H1 (cell line): ENCODE measurements at regions not wholly inside any gene's neighbourhood (a gene's known extent, or its start where the extent isn't known, plus 50 kb on each side); places are given as distances from the start of the nearest gene placed in this dataset.

Experiments
- CTCF ChIA-PET: fragments of 300-600 bp; sonication (Branson Sonifier 250); formaldehyde crosslinking; loops from one replicate; lab custom pipeline; 2021; ENCODE audit not compliant: partially characterized antibody; lab: Charles Lee
- POLR2A ChIA-PET: fragments of 300-600 bp; sonication (Branson Sonifier 250); formaldehyde crosslinking; loops from one replicate; lab custom pipeline; 2021; ENCODE audit warnings: inconsistent platforms; ENCODE audit not compliant: partially characterized antibody; lab: Charles Lee
- DNase-seq, 2 experiments: peaks; one replicate each; pipeline versions ENCODE4 v3.0.0 to v3.0.0-alpha.2; 2010 to 2022; ENCODE audit warnings: low spot score in 2 of 2, low read depth in 1 of 2, mixed read lengths in 1 of 2
- FAIRE-seq: peaks from 2 replicates; lab custom pipeline; 2011; peaks lifted over from hg19 to GRCh38; lab: Jason Lieb, UNC
- H2AFZ ChIP-seq: 2 replicates; pipeline ENCODE4 v1.8.1; 2012; ENCODE audit warnings: low read length, inconsistent platforms
- H2AK5ac ChIP-seq: 2 replicates; pipeline ENCODE4 v1.6.1; 2013; ENCODE audit warnings: low read depth, low read length
- H2BK120ac ChIP-seq: replicated peaks from 2 replicates; pipeline ENCODE3; 2013; ENCODE audit warnings: low read depth, low read length, inconsistent platforms
- H2BK12ac ChIP-seq: 2 replicates; pipeline ENCODE4 v1.6.1; 2013; ENCODE audit warnings: low read depth, low read length
- H2BK15ac ChIP-seq: 2 replicates; pipeline ENCODE4 v1.6.1; 2013; ENCODE audit warnings: low read length
- H2BK20ac ChIP-seq: 2 replicates; pipeline ENCODE4 v1.6.1; 2013; ENCODE audit warnings: low read length
- H2BK5ac ChIP-seq: 2 replicates; pipeline ENCODE4 v1.6.1; 2013; ENCODE audit warnings: low read depth, low read length
- H3K14ac ChIP-seq: 2 replicates; pipeline ENCODE4 v1.6.1; 2013; ENCODE audit warnings: inconsistent platforms; ENCODE audit not compliant: insufficient read length
- H3K18ac ChIP-seq: 2 replicates; pipeline ENCODE4 v1.6.1; 2013; ENCODE audit warnings: low read length; ENCODE audit errors: extremely low read depth
- H3K23ac ChIP-seq: 2 replicates; pipeline ENCODE4 v1.6.1; 2013; ENCODE audit warnings: inconsistent platforms; ENCODE audit not compliant: insufficient read length
- H3K23me2 ChIP-seq: 2 replicates; pipeline ENCODE4 v1.6.1; 2013; ENCODE audit warnings: low read depth, low read length
- H3K27ac ChIP-seq: 2 replicates; pipeline ENCODE4 v1.6.1; 2011; ENCODE audit warnings: low read depth, low read length, inconsistent platforms
- H3K27me3 ChIP-seq, 4 experiments: replicated peaks in 1 of 4; 1 replicate in 1 of 4; 2 replicates in 3 of 4; pipeline versions ENCODE4 v1.6.1 to v1.8.1; 2011 to 2013; ENCODE audit warnings: low read length in 3 of 4, mild to moderate bottlenecking in 3 of 4, inconsistent platforms in 2 of 4, mixed read lengths in 2 of 4, moderate library complexity in 1 of 4; ENCODE audit not compliant: control insufficient read depth in 3 of 4, insufficient read depth in 3 of 4; ENCODE audit errors: extremely low read depth in 1 of 4
- H3K36me3 ChIP-seq, 4 experiments: 2 replicates each; pipeline versions ENCODE4 v1.6.1 to v1.8.1; 2011 to 2013; ENCODE audit warnings: mild to moderate bottlenecking in 4 of 4, low read length in 3 of 4, moderate library complexity in 2 of 4, control low read depth in 1 of 4, inconsistent platforms in 1 of 4; ENCODE audit not compliant: insufficient read depth in 4 of 4, control insufficient read depth in 2 of 4
- H3K4ac ChIP-seq: replicated peaks from 2 replicates; pipeline ENCODE3; 2013; ENCODE audit warnings: low read length, low read depth, mixed read lengths, inconsistent platforms; ENCODE audit not compliant: insufficient read length
- H3K4me1 ChIP-seq, 4 experiments: replicated peaks in 1 of 4; 1 replicate in 1 of 4; 2 replicates in 3 of 4; pipeline versions ENCODE4 v1.6.1 to v1.8.1; 2011 to 2013; ENCODE audit warnings: low read length in 3 of 4, inconsistent platforms in 2 of 4, mixed read lengths in 1 of 4; ENCODE audit not compliant: insufficient read depth in 4 of 4, control insufficient read depth in 3 of 4
- H3K4me2 ChIP-seq, 2 experiments: 2 replicates each; pipeline versions ENCODE4 v1.6.1 to v1.8.1; 2011 to 2013; ENCODE audit warnings: low read depth in 2 of 2, low read length in 2 of 2, control low read depth in 1 of 2, inconsistent platforms in 1 of 2, mild to moderate bottlenecking in 1 of 2; ENCODE audit not compliant: insufficient read depth in 1 of 2
- H3K4me3 ChIP-seq, 4 experiments: fragments of 200-600, 300-600 bp in 1 of 4; sonication (generic), shearing (Covaris generic), sonication (Bioruptor Twin) in 1 of 4; 2 replicates each; pipeline versions ENCODE4 v1.5.1 to v1.8.1; 2011 to 2016; ENCODE audit warnings: low read length in 4 of 4, low read depth in 3 of 4, control low read depth in 2 of 4, inconsistent platforms in 2 of 4, mild to moderate bottlenecking in 2 of 4, mixed read lengths in 1 of 4, moderate library complexity in 1 of 4; ENCODE audit not compliant: insufficient read depth in 2 of 4; ENCODE audit errors: extremely low read depth in 1 of 4
- H3K56ac ChIP-seq: replicated peaks from 2 replicates; pipeline ENCODE3; 2013; ENCODE audit warnings: low read depth, mild to moderate bottlenecking, mixed read lengths, low read length, inconsistent platforms; ENCODE audit not compliant: insufficient read length
- H3K79me1 ChIP-seq: 2 replicates; pipeline ENCODE4 v1.6.1; 2013; ENCODE audit warnings: low read depth, low read length, control low read depth
- H3K79me2 ChIP-seq, 2 experiments: 2 replicates each; pipeline versions ENCODE4 v1.6.1 to v1.8.1; 2012 to 2013; ENCODE audit warnings: low read length in 2 of 2, mild to moderate bottlenecking in 2 of 2, inconsistent platforms in 1 of 2; ENCODE audit not compliant: insufficient read depth in 2 of 2, control insufficient read depth in 1 of 2
- H3K9ac ChIP-seq, 4 experiments: replicated peaks in 1 of 4; 1 replicate in 1 of 4; 2 replicates in 3 of 4; pipeline versions ENCODE4 v1.6.1 to v1.8.1; 2011 to 2013; ENCODE audit warnings: low read depth in 3 of 4, low read length in 3 of 4, control low read depth in 2 of 4, mild to moderate bottlenecking in 2 of 4, moderate library complexity in 2 of 4, inconsistent platforms in 1 of 4; ENCODE audit errors: extremely low read depth in 1 of 4
- H3K9me3 ChIP-seq, 2 experiments: 2 replicates each; pipeline versions ENCODE4 v1.6.1 to v1.8.1; 2012 to 2013; ENCODE audit warnings: mild to moderate bottlenecking in 2 of 2, moderate library complexity in 2 of 2, control low read depth in 1 of 2, inconsistent platforms in 1 of 2, low read depth in 1 of 2, low read length in 1 of 2, mixed read lengths in 1 of 2; ENCODE audit not compliant: insufficient read depth in 2 of 2
- H4K20me1 ChIP-seq, 2 experiments: replicated peaks in 1 of 2; 2 replicates each; pipeline versions ENCODE3 to v1.8.1; 2011 to 2013; ENCODE audit warnings: inconsistent platforms in 2 of 2, low read length in 2 of 2, mild to moderate bottlenecking in 1 of 2; ENCODE audit not compliant: insufficient read depth in 2 of 2, control insufficient read depth in 1 of 2
- H4K5ac ChIP-seq: 2 replicates; pipeline ENCODE4 v1.6.1; 2013; ENCODE audit warnings: low read length, low read depth, mixed read lengths, inconsistent platforms; ENCODE audit not compliant: insufficient read length
- H4K8ac ChIP-seq: 2 replicates; pipeline ENCODE4 v1.8.0; 2013; ENCODE audit warnings: mild to moderate bottlenecking, moderate library complexity, low read length, inconsistent platforms; ENCODE audit not compliant: insufficient read depth; ENCODE audit errors: extremely low read depth
- H4K91ac ChIP-seq: replicated peaks from 2 replicates; pipeline ENCODE3; 2013; ENCODE audit warnings: low read length, mixed read lengths, inconsistent platforms; ENCODE audit not compliant: insufficient read length
- BACH1 ChIP-seq: IDR thresholded peaks from 2 replicates; pipeline ENCODE4 v1.6.1; 2012; ENCODE audit warnings: low read length, improper control_type of control experiment
- WGBS, 2 experiments: shearing (Covaris generic) in 1 of 2; methylation state at CpG; one replicate each; pipeline versions ENCODE4 v1.1.6 to v1.1.7; 2013 to 2015; ENCODE audit warnings: low lambda C conversion rate in 2 of 2, mixed read lengths in 2 of 2, inconsistent platforms in 1 of 2, low coverage in 1 of 2, missing lambda C conversion rate in 1 of 2; ENCODE audit not compliant: insufficient replicate concordance in 2 of 2, insufficient coverage in 1 of 2, insufficient read length in 1 of 2; ENCODE audit errors: extremely low coverage in 1 of 2, missing lambda C conversion rate in 1 of 2; 5-methylcytosine and 5-hydroxymethylcytosine counted together

DNA sequence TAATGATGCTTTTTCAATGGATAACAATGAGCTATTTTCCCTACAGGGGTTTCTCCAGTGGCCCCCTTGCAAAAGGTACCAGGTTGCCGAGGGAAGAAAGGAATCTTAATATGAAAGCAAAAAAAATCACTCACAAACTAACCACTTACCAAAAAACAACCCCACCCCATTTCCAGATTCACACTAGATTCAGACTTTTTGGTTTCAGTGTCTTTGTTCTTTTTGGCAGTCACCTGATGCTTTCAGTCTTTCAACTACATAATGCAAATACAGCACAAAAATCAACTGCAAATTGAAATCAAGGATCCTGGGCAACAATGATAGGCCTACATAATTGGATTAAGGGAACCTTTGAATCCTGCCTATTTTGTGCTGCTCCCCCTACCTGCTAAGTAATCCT is 71.1 kb upstream of the RAP2B start:
- no peak overlapping the region for H2BK12ac ChIP-seq
- H2BK5ac ChIP-seq: no peak overlapping the region
- H3K9ac ChIP-seq: no peak overlapping the region
- POLR2A ChIA-PET: no interaction called here
- DNase-seq (no peak), FAIRE-seq (no peak)
- H2BK20ac ChIP-seq: no peak overlapping the region
- no peaks in the 10 kb centered on the region for H3K79me1 ChIP-seq
- no peak overlapping the region for H3K56ac ChIP-seq
- no peak overlapping the region for H2AFZ ChIP-seq
- H4K8ac ChIP-seq: no peak overlapping the region
- H3K4me2 ChIP-seq: no peak overlapping the region
- no peaks in the 10 kb centered on the region for H3K36me3 ChIP-seq
- no peak overlapping the region for H2BK15ac ChIP-seq
- no peak overlapping the region for H4K91ac ChIP-seq
- no peak overlapping the region for H3K14ac ChIP-seq
- no peak for TF ChIP-seq BACH1
- H4K20me1 ChIP-seq: no peaks in the 10 kb centered on the region
- H2BK120ac ChIP-seq: no peak overlapping the region
- CTCF ChIA-PET: no interaction called here
- no peak overlapping the region for H3K4me3 ChIP-seq
- peaks cover 1 to 16% (median 14%) of the 10 kb centered on the region in 4 experiments; a peak in 6 of 7 replicates for H3K4me1 ChIP-seq
- H3K79me2 ChIP-seq: no peaks in the 10 kb centered on the region
- H2AK5ac ChIP-seq: no peak overlapping the region
- H4K5ac ChIP-seq: peak overlapping the region; percentile 77
- 69% methylated on average over 1 of the region's 1 CpG; no CpG with 5 or more reads in 1 of the 2 experiments for WGBS, 2 experiments
- no peak overlapping the region for H3K27ac ChIP-seq
- H3K23ac ChIP-seq: no peak overlapping the region
- no peaks in the 10 kb centered on the region for H3K23me2 ChIP-seq
- no peaks in the 10 kb centered on the region for H3K9me3 ChIP-seq
- H3K4ac ChIP-seq: no peak overlapping the region
- no peak overlapping the region for H3K18ac ChIP-seq
- peaks cover 0 to 1% (median 0%) of the 10 kb centered on the region in 4 experiments; a peak in 1 of 7 replicates for H3K27me3 ChIP-seq
